ENCODE measurements at regions not wholly inside any gene's neighbourhood (a gene's known extent, or its start where the extent isn't known, plus 50 kb on each side); places are given as distances from the start of the nearest gene placed in this dataset.

DNA sequence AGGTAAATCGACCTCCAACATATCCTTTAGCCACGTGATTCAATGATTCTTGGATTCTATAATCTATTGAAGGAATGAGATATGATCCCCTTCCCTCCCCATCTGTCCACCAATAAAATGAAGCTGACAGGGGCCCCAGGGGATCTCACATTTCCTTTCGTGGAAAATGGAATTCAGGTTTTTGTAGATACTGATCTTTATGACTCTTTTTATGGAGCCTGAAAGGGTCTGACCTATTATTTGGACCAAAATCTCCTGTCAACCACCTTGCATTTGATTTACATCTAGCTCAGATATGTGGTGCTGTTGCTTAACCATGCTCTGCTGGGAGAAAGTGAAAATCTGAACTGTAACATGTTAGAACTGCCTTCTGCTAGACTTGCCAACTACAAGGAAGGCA is 234.0 kb upstream of the CXCL12 start:
- no peak for DNase-seq (ENCODE audit: low spot score)

- no peak for DNase-seq (ENCODE audit: low spot score)
These were observed 234.6 kb upstream of the CXCL12 start for GRCh38 chr10:44619521-44619920.

DNA sequence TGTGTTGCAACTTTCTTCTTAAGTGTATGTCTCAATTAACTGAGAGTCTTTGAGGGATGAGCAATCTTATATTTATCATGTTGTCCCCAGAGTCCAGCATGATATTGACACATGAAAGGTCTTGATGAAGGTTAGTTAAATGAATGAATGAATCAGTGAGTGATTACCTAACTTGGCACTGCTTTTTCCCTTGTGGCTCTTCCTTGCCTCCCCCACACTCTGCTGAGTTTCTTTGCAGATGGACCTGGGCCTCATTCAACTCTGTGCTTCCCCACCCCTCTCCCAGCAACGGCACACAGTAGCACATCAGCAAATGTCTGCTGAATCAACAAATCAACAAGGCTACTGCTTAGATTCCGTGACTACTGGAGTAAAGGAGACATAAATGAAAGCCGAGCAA is 235.1 kb upstream of the CXCL12 start:
- no peak for DNase-seq (ENCODE audit: low spot score)

DNA sequence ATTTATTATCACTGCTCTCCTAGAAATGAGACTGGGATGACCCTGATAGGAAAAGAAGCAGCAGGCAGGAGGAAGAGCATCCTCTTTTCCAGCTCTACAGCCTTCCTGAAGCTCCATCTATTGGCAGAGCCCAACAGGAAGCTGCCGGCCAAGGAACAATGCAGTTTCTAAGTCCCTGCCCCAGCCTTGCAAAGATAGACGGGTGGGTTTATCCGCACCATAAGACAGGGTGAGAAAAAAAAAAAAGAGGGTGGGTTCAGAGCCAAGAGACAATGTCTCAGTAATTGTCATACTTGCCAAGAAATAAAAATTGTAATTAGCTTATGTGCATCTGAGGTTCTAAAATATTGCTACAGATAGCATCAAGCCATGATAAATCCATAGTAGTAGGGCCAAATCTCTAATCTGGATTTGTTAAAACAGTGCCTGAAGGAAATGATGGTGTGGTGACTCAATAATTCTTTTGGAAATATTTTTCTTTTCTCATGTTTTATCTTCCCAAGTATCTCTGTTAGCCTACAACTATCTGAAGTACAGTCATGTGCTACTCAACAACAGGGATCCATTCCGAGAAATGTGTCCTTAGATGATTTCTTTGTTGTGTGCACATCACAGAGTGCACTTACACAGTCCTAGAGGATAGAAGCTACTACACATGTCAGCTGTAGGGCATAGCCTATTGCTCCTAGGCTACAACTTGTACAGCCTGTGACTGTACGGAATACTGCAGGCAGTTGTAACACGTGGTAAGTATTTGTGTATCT is 242.9 kb upstream of the CXCL12 start:
- DNase-seq (ENCODE audit: low spot score), result no peak

DNA sequence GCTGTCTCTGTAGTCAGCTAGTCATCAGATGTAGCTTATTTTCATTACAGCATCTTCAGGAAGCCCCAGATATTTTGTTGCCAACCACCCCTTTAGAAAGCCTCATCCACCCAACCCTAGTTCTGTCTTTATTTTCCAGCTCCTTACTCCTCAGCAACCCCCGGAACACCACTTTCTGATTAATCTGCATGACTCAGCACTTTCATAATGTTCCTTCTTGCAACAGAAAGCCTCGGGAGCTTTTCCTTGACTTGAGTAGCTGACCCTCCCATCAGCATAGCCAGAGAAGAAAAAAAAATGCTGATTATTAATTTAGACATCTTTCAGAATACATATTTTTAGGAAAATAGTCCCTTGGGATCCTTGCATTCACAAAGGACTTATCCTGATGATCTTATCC is 244.0 kb upstream of the CXCL12 start:
- no peak for DNase-seq (ENCODE audit: low spot score)

GRCh38 chr10:44635176-44635575 is 250.3 kb upstream of the CXCL12 start:
- DNase-seq (ENCODE audit: low spot score), result no peak

- no peak for DNase-seq (ENCODE audit: low spot score)
These were observed 251.7 kb upstream of the CXCL12 start for GRCh38 chr10:44636625-44637024.

DNA sequence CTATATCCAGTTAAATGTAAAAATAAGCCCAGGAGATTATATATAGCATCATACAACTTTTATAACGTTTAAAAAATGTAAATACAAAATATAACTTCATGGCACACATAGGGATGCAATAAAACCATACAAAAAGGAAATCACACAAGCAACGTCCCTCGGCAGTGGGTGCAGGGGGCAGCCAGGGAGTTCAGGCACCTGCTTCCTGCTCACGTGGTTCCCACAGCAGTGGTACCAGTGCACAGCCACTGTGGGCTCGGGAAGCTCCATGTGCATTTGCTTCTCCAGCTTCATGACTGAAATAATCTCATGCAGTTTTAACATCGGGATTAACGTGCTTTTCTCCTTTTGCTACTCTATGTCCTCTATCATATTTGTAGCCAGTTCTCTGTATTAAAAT is 255.5 kb upstream of the CXCL12 start:
- no peak for DNase-seq (ENCODE audit: low spot score)

- no peak for DNase-seq (ENCODE audit: low spot score)
These were observed 262.6 kb upstream of the CXCL12 start for GRCh38 chr10:44647473-44647872.

DNA sequence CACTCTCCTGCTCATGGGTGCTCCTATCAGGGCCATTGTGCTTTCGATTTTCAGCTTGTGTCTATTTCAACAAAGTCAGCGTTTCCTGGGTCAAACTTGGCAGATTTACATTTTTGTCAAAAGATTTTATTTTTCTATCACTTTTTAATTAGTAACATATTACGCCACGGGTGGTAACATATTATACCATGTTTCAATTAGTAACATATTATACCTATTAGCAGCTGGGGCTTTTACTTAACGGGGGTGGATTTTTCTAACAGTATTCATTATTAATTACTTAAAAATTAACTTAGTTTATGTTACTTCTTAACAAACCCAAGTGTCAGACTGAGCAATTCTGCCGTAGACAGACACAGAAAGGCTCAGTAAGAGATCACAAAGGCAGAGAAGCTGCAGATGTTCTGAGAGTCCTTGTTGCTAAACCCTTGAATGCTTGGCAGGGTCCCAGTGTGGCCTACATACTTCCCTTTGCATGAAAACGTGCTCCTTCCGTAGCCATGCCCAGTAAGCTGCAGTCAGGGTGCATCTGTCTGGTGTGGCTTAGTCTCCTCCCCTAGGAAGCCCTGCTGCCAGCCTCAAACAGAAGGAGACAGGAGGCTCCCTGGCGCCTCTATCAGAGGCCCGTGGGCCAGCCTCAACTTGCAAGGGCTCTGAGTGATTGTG is 263.1 kb upstream of the CXCL12 start:
- no peak for DNase-seq (ENCODE audit: low spot score)

DNA sequence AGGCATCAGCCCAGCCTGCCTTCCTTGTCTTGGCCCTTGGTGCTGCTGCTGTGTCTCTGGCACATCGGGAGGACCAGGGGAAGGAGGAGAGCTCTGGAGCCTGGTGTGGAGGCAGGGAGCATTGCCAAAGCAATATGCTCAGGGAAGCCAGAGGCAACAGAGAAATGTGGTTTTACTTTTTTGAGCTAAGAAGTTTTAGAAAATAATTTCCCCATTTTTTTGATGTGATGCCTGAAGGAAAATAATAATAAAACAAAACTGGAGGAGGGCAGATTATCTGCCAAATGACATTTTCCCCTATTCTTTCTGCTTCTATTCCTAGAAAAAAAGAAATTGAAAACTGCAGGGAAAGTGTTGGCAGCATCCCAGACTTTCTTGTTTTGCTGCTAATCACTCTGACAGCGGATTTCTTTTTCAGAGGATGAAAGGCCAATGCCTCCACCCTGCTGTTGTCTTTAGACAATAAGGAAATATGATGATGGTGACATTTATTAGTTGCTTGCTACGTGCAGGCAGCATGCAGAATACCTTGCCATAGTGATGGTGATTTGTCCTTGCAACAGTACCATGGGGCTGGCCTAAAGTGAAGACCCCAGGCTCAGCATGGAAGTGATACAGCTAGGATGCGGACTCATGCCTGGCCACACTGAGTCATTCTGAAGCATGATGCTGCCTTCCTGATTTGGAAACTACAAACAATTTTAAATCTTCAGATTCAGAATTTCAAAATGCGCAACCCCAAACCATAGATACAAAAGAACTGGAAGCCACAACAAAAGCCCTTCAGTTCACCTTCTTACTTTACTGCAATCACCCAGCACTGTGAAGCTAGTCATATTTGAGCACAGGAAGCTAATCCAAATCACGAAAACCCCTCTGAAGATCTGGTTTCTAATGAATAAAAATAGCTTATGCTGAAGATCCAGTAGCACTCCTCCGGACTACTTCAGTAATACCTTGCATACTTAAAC is 260.2 kb upstream of the TMEM72 start:
- DNase-seq (ENCODE audit: low spot score), result no peak

GRCh38 chr10:44651834-44652233 is 259.3 kb upstream of the TMEM72 start:
- no peak for DNase-seq (ENCODE audit: low spot score)

DNA sequence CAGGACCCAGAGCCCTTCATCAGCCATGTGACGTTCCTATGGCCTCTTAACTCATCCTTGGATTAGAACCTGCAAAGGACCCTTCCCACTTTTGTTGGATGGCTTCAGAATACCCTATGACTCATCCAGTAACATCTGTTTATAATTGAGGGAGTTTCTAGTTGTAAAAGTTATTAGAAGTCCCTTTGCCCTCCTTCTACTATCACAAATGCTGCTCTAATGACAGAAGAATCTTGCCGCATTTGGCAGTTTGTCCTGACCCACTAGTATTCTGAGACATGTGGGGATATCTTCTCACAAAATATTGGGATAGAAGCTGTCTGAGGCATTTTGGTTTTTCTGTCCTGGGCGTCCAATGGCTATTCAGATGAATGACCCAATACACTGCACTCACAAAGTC is 251.8 kb upstream of the TMEM72 start:
- DNase-seq (ENCODE audit: low spot score), result no peak

DNA sequence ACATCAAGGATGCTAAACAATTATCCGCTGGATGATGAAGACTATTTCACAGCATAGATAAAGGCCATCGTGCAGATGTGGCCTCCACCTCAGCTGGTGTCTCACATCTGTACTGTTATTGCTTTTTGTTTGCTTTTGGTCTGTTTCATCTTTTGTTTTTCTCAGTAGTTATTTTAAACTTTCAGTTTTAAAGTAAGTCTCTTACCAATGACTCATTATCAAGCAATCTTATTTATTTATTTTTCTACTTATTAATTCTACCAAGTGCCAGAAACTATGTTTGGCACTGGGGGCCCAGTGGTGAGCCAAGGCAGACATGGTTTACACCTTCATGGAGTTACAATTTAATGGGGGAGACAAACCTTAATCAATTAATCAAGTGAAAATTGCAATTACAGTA is 250.9 kb upstream of the TMEM72 start:
- DNase-seq (ENCODE audit: low spot score), result no peak

- DNase-seq (ENCODE audit: low spot score), result no peak
These were observed 249.1 kb upstream of the TMEM72 start for GRCh38 chr10:44662051-44662450.

DNA sequence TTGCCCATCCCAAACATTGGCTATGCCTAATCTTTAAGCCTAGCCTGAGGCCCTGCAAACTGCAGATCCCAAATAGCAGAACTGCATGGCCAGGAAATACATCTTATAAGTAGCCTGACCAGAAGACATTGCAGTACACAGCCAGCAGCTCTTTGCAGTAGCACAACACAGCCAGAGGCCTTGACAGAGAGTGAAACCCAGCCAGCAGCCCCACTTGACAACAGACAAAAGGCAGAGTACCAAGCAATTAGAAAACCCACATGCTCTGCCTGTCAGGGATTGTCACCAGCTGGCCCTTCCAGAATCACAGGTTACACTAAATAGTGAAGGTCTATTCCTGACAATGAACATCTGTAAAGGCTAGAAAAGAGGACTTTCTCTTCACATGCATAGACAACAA is 242.8 kb upstream of the TMEM72 start:
- no peak for DNase-seq (ENCODE audit: low spot score)

DNA sequence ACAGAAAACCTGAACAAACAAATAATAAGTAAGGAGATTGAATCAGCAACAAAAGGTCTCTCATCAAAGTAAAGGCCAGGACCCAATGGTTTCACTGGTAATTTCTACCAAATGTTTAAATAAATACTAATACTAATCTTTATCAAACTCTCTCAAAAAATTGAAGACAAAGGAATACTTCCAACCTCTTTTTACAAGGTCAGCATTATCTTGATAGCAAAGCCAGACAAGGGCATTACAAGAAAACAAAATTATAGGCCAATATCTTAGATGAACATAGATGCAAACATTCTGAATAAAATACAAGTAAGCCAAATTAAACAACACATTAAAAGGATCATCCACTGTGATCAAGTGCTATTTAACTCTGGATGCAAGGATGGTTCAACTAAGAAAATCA is 239.8 kb upstream of the TMEM72 start:
- no peak for DNase-seq (ENCODE audit: low spot score)

DNA sequence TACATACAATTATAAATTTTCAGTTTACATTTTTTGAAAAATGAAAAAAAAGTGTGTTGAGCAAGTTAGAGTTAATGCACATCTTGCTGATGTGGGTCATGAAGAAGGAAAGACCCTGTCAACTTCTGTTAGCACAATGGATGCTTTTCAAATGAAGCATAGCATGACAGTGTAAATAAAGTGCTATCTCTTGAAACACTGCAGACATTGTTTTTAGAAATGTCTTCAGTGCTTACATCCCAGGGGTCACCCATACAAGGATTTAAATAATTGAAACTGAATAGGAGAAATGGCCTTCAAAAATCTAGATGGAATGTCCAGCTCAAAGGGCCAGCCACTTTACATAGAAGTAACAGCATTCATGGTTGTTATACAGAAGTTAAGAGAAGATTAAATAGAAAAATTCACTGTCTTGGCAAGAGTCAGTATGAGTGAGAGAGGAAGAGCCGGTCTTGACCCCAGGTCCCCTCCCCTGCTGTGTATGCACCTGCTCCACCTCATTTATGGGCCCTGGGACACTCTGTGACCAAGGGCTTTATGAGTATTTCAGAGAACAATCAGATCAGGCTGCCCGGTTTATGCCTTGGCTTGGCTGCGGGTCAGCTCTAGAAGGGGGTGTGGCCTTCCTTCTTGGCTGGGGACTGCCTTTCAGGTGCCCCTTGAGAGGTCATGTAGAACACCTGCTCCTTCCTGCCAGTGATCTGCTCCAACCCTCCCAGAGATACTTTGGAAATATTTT is 237.7 kb upstream of the TMEM72 start:
- DNase-seq (ENCODE audit: low spot score), result no peak

DNA sequence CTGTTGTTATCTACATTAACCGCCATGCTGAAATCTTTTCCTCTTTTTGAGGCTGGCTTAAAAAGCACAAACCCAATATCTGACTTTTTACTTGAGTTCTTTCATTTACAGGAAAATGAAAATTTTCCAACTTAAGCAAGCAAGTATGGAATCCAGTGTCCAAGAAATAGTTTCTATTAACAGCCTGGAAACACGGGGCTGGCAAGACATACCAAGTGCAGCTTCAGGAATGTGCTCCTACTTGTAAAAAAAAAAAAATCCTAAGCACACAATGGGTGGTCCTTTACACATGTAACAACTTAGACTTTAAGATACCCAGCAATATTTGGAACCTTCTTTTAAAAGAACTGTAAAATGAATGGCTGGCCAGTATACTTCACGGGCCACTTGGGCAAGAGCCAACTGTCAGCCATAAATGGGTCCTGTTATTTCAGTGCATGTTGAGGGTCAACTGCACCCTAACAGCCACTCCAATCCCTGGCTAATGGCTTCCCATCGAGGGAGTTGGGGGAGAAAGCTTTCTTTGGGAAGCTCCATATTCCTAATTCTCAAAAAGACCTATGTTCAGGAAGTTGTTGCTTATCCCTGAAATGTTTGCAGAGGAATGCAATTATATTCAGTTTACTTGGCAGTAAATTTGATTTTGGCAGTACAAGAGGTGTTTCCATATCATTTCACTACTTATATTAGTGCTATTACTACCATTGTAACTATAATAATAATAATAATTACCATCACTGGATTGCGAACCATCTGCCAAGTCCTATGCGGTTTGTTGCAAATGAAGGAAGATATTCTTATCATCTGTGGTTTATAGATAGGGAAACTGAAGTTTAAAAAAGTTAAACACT is 236.4 kb upstream of the TMEM72 start:
- DNase-seq (ENCODE audit: low spot score), result no peak

- no peak for DNase-seq (ENCODE audit: low spot score)
These were observed 235.7 kb upstream of the TMEM72 start for GRCh38 chr10:44675387-44675874.

GRCh38 chr10:44680764-44681163 is 230.4 kb upstream of the TMEM72 start:
- no peak for DNase-seq (ENCODE audit: low spot score)
